ENCODE measurements at regions not wholly inside any gene's neighbourhood (a gene's known extent, or its start where the extent isn't known, plus 50 kb on each side); places are given as distances from the start of the nearest gene placed in this dataset.

GRCh38 chr4:79088946-79089691, 149.9 kb upstream of the PAQR3 start:
- DNase-seq (ENCODE audit: low spot score), result no peak

- no peak for DNase-seq (ENCODE audit: low spot score)
Observed at GRCh38 chr4:79087071-79087470, 147.8 kb upstream of the PAQR3 start.

- DNase-seq (ENCODE audit: low spot score), result no peak
Observed at GRCh38 chr4:79083406-79084010, 144.3 kb upstream of the PAQR3 start.

GRCh38 chr4:79082997-79083396, 143.8 kb upstream of the PAQR3 start:
- no peak for DNase-seq (ENCODE audit: low spot score)

GRCh38 chr4:79081973-79082372, 142.7 kb upstream of the PAQR3 start:
- no peak for DNase-seq (ENCODE audit: low spot score)

- DNase-seq (ENCODE audit: low spot score), result no peak
Observed at GRCh38 chr4:79078339-79078738, 139.1 kb upstream of the PAQR3 start.

GRCh38 chr4:79074040-79074439, 134.8 kb upstream of the PAQR3 start:
- no peak for DNase-seq (ENCODE audit: low spot score)

- no peak for DNase-seq (ENCODE audit: low spot score)
Observed at GRCh38 chr4:79073471-79073870, 134.2 kb upstream of the PAQR3 start.

GRCh38 chr4:79065262-79065661, 126.0 kb upstream of the PAQR3 start:
- no peak for DNase-seq (ENCODE audit: low spot score)

- no peak for DNase-seq (ENCODE audit: low spot score)
Observed at GRCh38 chr4:79064806-79065205, 125.6 kb upstream of the PAQR3 start.

- DNase-seq (ENCODE audit: low spot score), result no peak
Observed at GRCh38 chr4:79059631-79060399, 120.6 kb upstream of the PAQR3 start.

- DNase-seq (ENCODE audit: low spot score), result no peak
Observed at GRCh38 chr4:79057772-79058171, 118.5 kb upstream of the PAQR3 start.

- no peak for DNase-seq (ENCODE audit: low spot score)
Observed at GRCh38 chr4:79053754-79054153, 114.5 kb upstream of the PAQR3 start.

- no peak for DNase-seq (ENCODE audit: low spot score)
Observed at GRCh38 chr4:79050541-79050880, 111.3 kb upstream of the PAQR3 start.

- no peak for DNase-seq (ENCODE audit: low spot score)
Observed at GRCh38 chr4:79049840-79050540, 110.8 kb upstream of the PAQR3 start.

- DNase-seq (ENCODE audit: low spot score), result no peak
Observed at GRCh38 chr4:79048878-79049277, 109.6 kb upstream of the PAQR3 start.

- no peak for DNase-seq (ENCODE audit: low spot score)
Observed at GRCh38 chr4:79047316-79047715, 108.1 kb upstream of the PAQR3 start.

- DNase-seq (ENCODE audit: low spot score), result no peak
Observed at GRCh38 chr4:79046016-79046592, 106.9 kb upstream of the PAQR3 start.

- no peak for DNase-seq (ENCODE audit: low spot score)
Observed at GRCh38 chr4:79044141-79044659, 105.0 kb upstream of the PAQR3 start.

GRCh38 chr4:79043138-79043537, 103.9 kb upstream of the PAQR3 start:
- no peak for DNase-seq (ENCODE audit: low spot score)

GRCh38 chr4:79042079-79042674, 102.9 kb upstream of the PAQR3 start:
- DNase-seq (ENCODE audit: low spot score), result no peak

All from mesenteric fat pad (tissue), 1 donor.